Liver (tissue), 8 donors: ENCODE measurements at regions not wholly inside any gene's neighbourhood (a gene's known extent, or its start where the extent isn't known, plus 50 kb on each side); places are given as distances from the start of the nearest gene placed in this dataset.
A peak's percentile ranks its signal among the peaks of the same experiment; 100 is the strongest.

ENCODE experiments used
- DNase-seq: peaks from one replicate; pipeline ENCODE4 v3.0.0-alpha.2; 2017; ENCODE audit warnings: low spot score
- H3K27ac ChIP-seq, 2 donors: one replicate each; pipeline ENCODE4 v1.7.0; 2013; ENCODE audit warnings: inconsistent platforms in 2 of 2, low read length in 2 of 2, control low read depth in 1 of 2, low read depth in 1 of 2, mild to moderate bottlenecking in 1 of 2
- H3K27me3 ChIP-seq, 4 donors: one replicate each; pipeline versions ENCODE4 v1.6.1 to v1.7.0; 2013; ENCODE audit warnings: low read length in 3 of 4, inconsistent platforms in 1 of 4, mild to moderate bottlenecking in 1 of 4, moderate library complexity in 1 of 4; ENCODE audit not compliant: control insufficient read depth in 4 of 4, insufficient read depth in 4 of 4
- H3K36me3 ChIP-seq, 4 donors: one replicate each; pipeline versions ENCODE4 v1.6.1 to v1.7.0; 2013; ENCODE audit warnings: low read length in 3 of 4, mild to moderate bottlenecking in 3 of 4, low read depth in 1 of 4, moderate library complexity in 1 of 4; ENCODE audit not compliant: control insufficient read depth in 4 of 4, insufficient read depth in 3 of 4
- H3K4me1 ChIP-seq, 4 donors: one replicate each; pipeline versions ENCODE4 v1.6.1 to v1.7.0; 2013; ENCODE audit warnings: low read length in 3 of 4, mild to moderate bottlenecking in 3 of 4, moderate library complexity in 1 of 4; ENCODE audit not compliant: control insufficient read depth in 4 of 4, insufficient read depth in 4 of 4
- H3K4me3 ChIP-seq, 3 donors: one replicate each; pipeline versions ENCODE4 v1.6.1 to v1.7.0; 2013; ENCODE audit warnings: low read length in 3 of 3, control low read depth in 1 of 3, low read depth in 1 of 3, mild to moderate bottlenecking in 1 of 3
- H3K9ac ChIP-seq, 2 donors: one replicate each; pipeline ENCODE4 v1.7.0; 2013; ENCODE audit warnings: low read length in 2 of 2, mild to moderate bottlenecking in 2 of 2, moderate library complexity in 2 of 2, control low read depth in 1 of 2, low read depth in 1 of 2
- H3K9me3 ChIP-seq, 4 donors: one replicate each; pipeline versions ENCODE4 v1.6.1 to v1.7.0; 2013; ENCODE audit warnings: low read length in 3 of 4; ENCODE audit not compliant: control insufficient read depth in 4 of 4
- ATF3 ChIP-seq: IDR thresholded peaks from 2 replicates; pipeline ENCODE4 v1.6.1; 2016; ENCODE audit warnings: antibody characterized with exemption
- CTCF ChIP-seq: fragments of 150-350 bp; IDR thresholded peaks from 2 replicates; pipeline ENCODE4 v1.5.1; 2017; ENCODE audit warnings: improper control_type of control experiment, low read depth, low read length; ENCODE audit not compliant: missing input control
- EGR1 ChIP-seq, 2 donors: IDR thresholded peaks; 2 replicates each; pipeline ENCODE4 v1.6.1; 2016 to 2018; ENCODE audit warnings: antibody characterized with exemption in 2 of 2, low read depth in 2 of 2
- FOXA1 ChIP-seq: IDR thresholded peaks from 2 replicates; pipeline ENCODE4 v1.6.1; 2016; ENCODE audit warnings: antibody characterized with exemption
- FOXA2 ChIP-seq: IDR thresholded peaks from 2 replicates; pipeline ENCODE4 v1.6.1; 2016; ENCODE audit warnings: antibody characterized with exemption
- GABPA ChIP-seq, 2 donors: IDR thresholded peaks in 1 of 2; conservative IDR thresholded peaks in 1 of 2; 2 replicates each; pipeline ENCODE4 v1.6.1; 2016; ENCODE audit warnings: antibody characterized with exemption in 2 of 2, mild to moderate bottlenecking in 1 of 2, moderate library complexity in 1 of 2
- HNF4A ChIP-seq, 2 donors: conservative IDR thresholded peaks; 2 replicates each; pipeline ENCODE4 v1.6.1; 2016; ENCODE audit warnings: antibody characterized with exemption in 2 of 2, mild to moderate bottlenecking in 2 of 2
- HNF4G ChIP-seq: IDR thresholded peaks from 2 replicates; pipeline ENCODE4 v1.6.1; 2016; ENCODE audit warnings: antibody characterized with exemption
- JUND ChIP-seq, 2 donors: IDR thresholded peaks; 2 replicates each; pipeline ENCODE4 v1.6.1; 2016; ENCODE audit warnings: antibody characterized with exemption in 2 of 2
- MAX ChIP-seq: IDR thresholded peaks from 2 replicates; pipeline ENCODE4 v1.6.1; 2016; ENCODE audit warnings: antibody characterized with exemption
- NR2F2 ChIP-seq: IDR thresholded peaks from 2 replicates; pipeline ENCODE4 v1.6.1; 2016; ENCODE audit warnings: antibody characterized with exemption
- RAD21 ChIP-seq, 2 donors: IDR thresholded peaks; 2 replicates each; pipeline ENCODE4 v1.6.1; 2016; ENCODE audit warnings: antibody characterized with exemption in 2 of 2, mild to moderate bottlenecking in 2 of 2
- REST ChIP-seq: IDR thresholded peaks from 2 replicates; pipeline ENCODE4 v1.6.1; 2016; ENCODE audit warnings: antibody characterized with exemption, mild to moderate bottlenecking
- RXRA ChIP-seq, 2 donors: IDR thresholded peaks; 2 replicates each; pipeline ENCODE4 v1.6.1; 2017 to 2018; ENCODE audit warnings: antibody characterized with exemption in 2 of 2, mild to moderate bottlenecking in 1 of 2
- SP1 ChIP-seq: IDR thresholded peaks from 2 replicates; pipeline ENCODE4 v1.6.1; 2018; ENCODE audit warnings: antibody characterized with exemption, mild to moderate bottlenecking
- TAF1 ChIP-seq: conservative IDR thresholded peaks from 2 replicates; pipeline ENCODE4 v1.6.1; 2016; ENCODE audit warnings: antibody characterized with exemption, mild to moderate bottlenecking
- YY1 ChIP-seq: IDR thresholded peaks from 2 replicates; pipeline ENCODE4 v1.6.1; 2016; ENCODE audit warnings: antibody characterized with exemption, mild to moderate bottlenecking
- ZBTB33 ChIP-seq: IDR thresholded peaks from 2 replicates; pipeline ENCODE4 v1.6.1; 2016; ENCODE audit warnings: antibody characterized with exemption
- WGBS: extraction: QIAGEN DNeasy Blood & Tissue Kit; methylation state at CpG from one replicate; pipeline ENCODE4 v1.1.7; 2013; 5-methylcytosine and 5-hydroxymethylcytosine counted together
- donor health status: healthy.
- donor health status: healthy.
- donor health status: healthy.
- donor health status: healthy.
- donor health status: healthy.

- Histone ChIP-seq H3K9me3 (peaks cover 0 to 2% (median 0%) of the 10 kb centered on the region in 4 donors), H3K27ac (no peak overlapping the region), H3K4me1 (peaks cover 0 to 6% (median 1%) of the 10 kb centered on the region in 4 donors), H3K36me3 (no peaks in the 10 kb centered on the region), H3K9ac (no peak overlapping the region), H3K27me3 (no peaks in the 10 kb centered on the region), H3K4me3 (no peak overlapping the region)
- DNase-seq, result no peak
- 88% methylated on average over 4 of the region's 4 CpGs for WGBS
- TF ChIP-seq JUND (IDR thresholded peaks at IDR 0.05) (no peak), ZBTB33 (no peak)
These were observed 123.9 kb upstream of the FZD8 start for GRCh38 chr10:35765996-35766395.

GRCh38 chr10:35765066-35765527 lies 123.0 kb upstream of the FZD8 start:
- TF ChIP-seq ZBTB33, result no peak
- peak; percentile 40 for TF ChIP-seq NR2F2
- no peak for TF ChIP-seq RAD21 (IDR thresholded peaks at IDR 0.05)
- no peak for TF ChIP-seq REST
- TF ChIP-seq ATF3, result no peak
- TF ChIP-seq FOXA2, result no peak
- TF ChIP-seq TAF1, result no peak
- no peak for TF ChIP-seq RXRA (IDR thresholded peaks at IDR 0.05)
- no peak for TF ChIP-seq HNF4A (conservative IDR thresholded peaks at IDR 0.05)
- TF ChIP-seq HNF4G, result no peak
- peak; percentile 17 for TF ChIP-seq YY1
- TF ChIP-seq FOXA1, result no peak
- peak in 1 of 2 donors; percentile 7 for TF ChIP-seq EGR1 (IDR thresholded peaks at IDR 0.05; ENCODE audit: low read depth in 2 of 2)
- TF ChIP-seq GABPA (IDR thresholded peaks at IDR 0.05 in 1 of 2, conservative IDR thresholded peaks at IDR 0.05 in 1 of 2), result no peak
- TF ChIP-seq JUND (IDR thresholded peaks at IDR 0.05), result no peak
- peak; percentile 9 for TF ChIP-seq SP1
- TF ChIP-seq MAX, result peak; percentile 12
- no peak for TF ChIP-seq CTCF
- Histone ChIP-seq H3K27ac (peak overlapping the region; percentile 1 to 28), H3K27me3 (no peaks in the 10 kb centered on the region), H3K9me3 (peaks cover 0 to 3% (median 1%) of the 10 kb centered on the region in 4 donors), H3K4me1 (peaks cover 0 to 6% (median 1%) of the 10 kb centered on the region in 4 donors), H3K4me3 (peak overlapping the region in 2 of 3 donors; percentile 53 to 67), H3K36me3 (no peaks in the 10 kb centered on the region), H3K9ac (peak overlapping the region in 1 of 2 donors; percentile 12)
- WGBS, result 6% methylated on average over 24 of the region's 24 CpGs
- DNase-seq, result peak; percentile 47
